ENCODE measurements at regions not wholly inside any gene's neighbourhood (a gene's known extent, or its start where the extent isn't known, plus 50 kb on each side); places are given as distances from the start of the nearest gene placed in this dataset.

- no peaks in the 10 kb centered on the region for H3K36me3 Mint-ChIP-seq (ENCODE audit: unreplicated experiment)
- no peak overlapping the region for H3K4me3 Mint-ChIP-seq (ENCODE audit: unreplicated experiment)
- TF ChIP-seq CTCF (IDR thresholded peaks at IDR 0.05) = no peak
- H3K9me3 Mint-ChIP-seq (ENCODE audit: unreplicated experiment) = no peaks in the 10 kb centered on the region
- no peaks in the 10 kb centered on the region for H3K27me3 Mint-ChIP-seq (ENCODE audit: unreplicated experiment)
- no peak overlapping the region for H3K27ac Mint-ChIP-seq (ENCODE audit: unreplicated experiment)
- no peak for DNase-seq (ENCODE audit: extremely low spot score, unreplicated experiment)
- H3K4me1 Mint-ChIP-seq (ENCODE audit: unreplicated experiment) = no peaks in the 10 kb centered on the region
These were observed 290.0 kb downstream of the S1PR1 start for GRCh38 chr1:101526813-101527212.

DNA sequence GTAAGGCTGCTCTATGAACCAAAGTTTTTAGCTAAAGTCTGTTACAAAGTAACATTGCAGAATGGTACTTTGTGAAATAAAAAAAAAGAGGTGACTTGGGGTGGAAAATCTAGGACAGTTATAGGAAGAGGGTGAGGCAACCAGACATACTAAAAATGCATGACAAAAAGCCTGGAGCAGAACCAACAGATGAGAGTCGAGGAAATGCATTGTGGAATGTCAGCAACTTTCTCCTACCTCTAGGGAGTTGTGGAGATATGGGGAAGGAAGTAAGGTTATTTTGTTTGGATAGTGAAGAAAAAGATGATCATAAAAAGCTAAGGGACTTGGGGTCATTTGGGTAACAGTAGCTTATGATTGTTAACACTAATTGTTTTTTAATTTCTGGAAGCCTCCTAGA, 295.6 kb downstream of the S1PR1 start:
- no peaks in the 10 kb centered on the region for H3K27me3 Mint-ChIP-seq (ENCODE audit: unreplicated experiment)
- no peak for TF ChIP-seq CTCF (IDR thresholded peaks at IDR 0.05)
- no peaks in the 10 kb centered on the region for H3K36me3 Mint-ChIP-seq (ENCODE audit: unreplicated experiment)
- no peak for DNase-seq (ENCODE audit: extremely low spot score, unreplicated experiment)
- H3K9me3 Mint-ChIP-seq (ENCODE audit: unreplicated experiment) = no peaks in the 10 kb centered on the region
- H3K4me1 Mint-ChIP-seq (ENCODE audit: unreplicated experiment) = no peaks in the 10 kb centered on the region
- no peak overlapping the region for H3K4me3 Mint-ChIP-seq (ENCODE audit: unreplicated experiment)
- no peak overlapping the region for H3K27ac Mint-ChIP-seq (ENCODE audit: unreplicated experiment)

GRCh38 chr1:101540161-101540560, 303.3 kb downstream of the S1PR1 start:
- Mint-ChIP-seq H3K27ac (ENCODE audit: unreplicated experiment) (no peak overlapping the region), H3K36me3 (ENCODE audit: unreplicated experiment) (no peaks in the 10 kb centered on the region), H3K4me3 (ENCODE audit: unreplicated experiment) (no peak overlapping the region), H3K27me3 (ENCODE audit: unreplicated experiment) (peaks cover 5% of the 10 kb centered on the region), H3K4me1 (ENCODE audit: unreplicated experiment) (no peaks in the 10 kb centered on the region), H3K9me3 (ENCODE audit: unreplicated experiment) (no peaks in the 10 kb centered on the region)
- DNase-seq (ENCODE audit: extremely low spot score, unreplicated experiment) = no peak
- no peak for TF ChIP-seq CTCF (IDR thresholded peaks at IDR 0.05)

DNA sequence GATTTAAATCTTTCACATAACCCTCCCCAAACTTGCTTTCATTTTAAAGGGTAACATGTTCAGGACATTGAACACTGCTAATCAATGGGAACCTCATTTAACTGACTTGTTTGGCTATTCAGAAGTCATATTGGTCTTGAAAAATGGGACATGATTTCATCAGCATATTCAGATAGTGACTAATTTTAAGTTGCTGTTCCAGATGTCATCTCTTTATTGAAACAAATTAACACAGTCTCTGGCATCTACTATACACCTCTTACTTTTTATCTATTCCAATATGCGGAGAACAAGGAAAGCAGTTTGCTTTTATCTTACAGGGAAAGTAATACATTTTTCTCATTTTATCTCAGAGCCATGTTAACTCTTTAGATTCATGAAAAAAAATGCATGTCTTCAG, 310.1 kb downstream of the S1PR1 start:
- Mint-ChIP-seq H3K27ac (ENCODE audit: unreplicated experiment) (no peak overlapping the region), H3K4me1 (ENCODE audit: unreplicated experiment) (no peaks in the 10 kb centered on the region), H3K27me3 (ENCODE audit: unreplicated experiment) (peaks cover 3% of the 10 kb centered on the region), H3K4me3 (ENCODE audit: unreplicated experiment) (no peak overlapping the region), H3K9me3 (ENCODE audit: unreplicated experiment) (no peaks in the 10 kb centered on the region), H3K36me3 (ENCODE audit: unreplicated experiment) (no peaks in the 10 kb centered on the region)
- TF ChIP-seq CTCF (IDR thresholded peaks at IDR 0.05) = no peak
- no peak for DNase-seq (ENCODE audit: extremely low spot score, unreplicated experiment)

DNA sequence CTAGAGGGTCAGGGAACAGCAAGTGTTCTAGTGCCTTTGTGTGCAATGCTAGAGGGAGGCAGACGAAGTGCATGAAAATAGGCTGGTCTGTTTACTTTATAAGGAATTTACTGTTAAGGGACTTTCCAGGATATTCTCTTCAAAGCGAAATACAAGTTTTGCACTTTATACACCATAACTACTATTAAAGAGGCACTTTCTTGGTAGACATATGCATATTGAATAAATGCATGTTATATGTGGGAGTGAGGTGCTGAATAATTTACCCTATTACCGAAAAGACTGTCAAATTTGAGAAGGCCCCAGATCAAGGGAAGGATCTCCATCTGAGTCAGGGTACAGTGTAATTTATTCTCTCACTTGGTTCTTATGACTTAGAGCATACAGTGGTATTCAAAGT, 310.5 kb downstream of the S1PR1 start:
- Mint-ChIP-seq H3K36me3 (ENCODE audit: unreplicated experiment) (no peaks in the 10 kb centered on the region), H3K27me3 (ENCODE audit: unreplicated experiment) (peaks cover 3% of the 10 kb centered on the region), H3K4me3 (ENCODE audit: unreplicated experiment) (no peak overlapping the region), H3K27ac (ENCODE audit: unreplicated experiment) (no peak overlapping the region), H3K9me3 (ENCODE audit: unreplicated experiment) (no peaks in the 10 kb centered on the region), H3K4me1 (ENCODE audit: unreplicated experiment) (no peaks in the 10 kb centered on the region)
- no peak for DNase-seq (ENCODE audit: extremely low spot score, unreplicated experiment)
- TF ChIP-seq CTCF (IDR thresholded peaks at IDR 0.05) = no peak

All from osteocyte (in vitro differentiated cells).